ENCODE measurements at regions not wholly inside any gene's neighbourhood (a gene's known extent, or its start where the extent isn't known, plus 50 kb on each side); places are given as distances from the start of the nearest gene placed in this dataset.

DNA sequence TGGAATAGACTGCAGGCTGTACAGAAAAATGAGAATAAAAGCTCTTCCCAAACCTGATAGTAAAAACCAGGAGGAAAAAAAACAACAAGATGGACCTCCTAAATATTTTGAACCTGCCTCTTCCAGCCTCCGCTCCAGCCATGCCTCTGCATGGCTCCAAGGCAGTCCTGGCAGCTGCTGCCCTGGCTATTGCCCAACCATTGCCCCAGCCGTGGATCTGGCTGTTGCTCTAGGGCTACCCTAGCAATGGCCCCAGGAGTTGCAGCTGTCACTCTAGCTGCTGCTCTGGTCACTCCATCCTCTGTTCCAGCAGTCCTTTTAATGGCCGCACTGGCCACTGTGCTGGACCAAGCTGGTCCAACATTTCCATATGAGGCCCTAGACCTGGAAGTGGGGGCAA lies 1756.0 kb downstream of the C4orf33 start:
- ATAC-seq, result no peak
- TF ChIP-seq EP300 (IDR thresholded peaks at IDR 0.05), result no peak
- no peak for TF ChIP-seq POLR2A (IDR thresholded peaks at IDR 0.05)
- TF ChIP-seq, protein P1, sequence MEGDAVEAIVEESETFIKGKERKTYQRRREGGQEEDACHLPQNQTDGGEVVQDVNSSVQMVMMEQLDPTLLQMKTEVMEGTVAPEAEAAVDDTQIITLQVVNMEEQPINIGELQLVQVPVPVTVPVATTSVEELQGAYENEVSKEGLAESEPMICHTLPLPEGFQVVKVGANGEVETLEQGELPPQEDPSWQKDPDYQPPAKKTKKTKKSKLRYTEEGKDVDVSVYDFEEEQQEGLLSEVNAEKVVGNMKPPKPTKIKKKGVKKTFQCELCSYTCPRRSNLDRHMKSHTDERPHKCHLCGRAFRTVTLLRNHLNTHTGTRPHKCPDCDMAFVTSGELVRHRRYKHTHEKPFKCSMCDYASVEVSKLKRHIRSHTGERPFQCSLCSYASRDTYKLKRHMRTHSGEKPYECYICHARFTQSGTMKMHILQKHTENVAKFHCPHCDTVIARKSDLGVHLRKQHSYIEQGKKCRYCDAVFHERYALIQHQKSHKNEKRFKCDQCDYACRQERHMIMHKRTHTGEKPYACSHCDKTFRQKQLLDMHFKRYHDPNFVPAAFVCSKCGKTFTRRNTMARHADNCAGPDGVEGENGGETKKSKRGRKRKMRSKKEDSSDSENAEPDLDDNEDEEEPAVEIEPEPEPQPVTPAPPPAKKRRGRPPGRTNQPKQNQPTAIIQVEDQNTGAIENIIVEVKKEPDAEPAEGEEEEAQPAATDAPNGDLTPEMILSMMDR (IDR thresholded peaks at IDR 0.05), result no peak
- TF ChIP-seq POLR2AphosphoS5 (IDR thresholded peaks at IDR 0.05), result no peak
- Histone ChIP-seq H3K27me3 (no peaks in the 10 kb centered on the region), H3K27ac (no peak overlapping the region), H3K9me3 (no peaks in the 10 kb centered on the region), H3K4me1 (peaks cover 0 to 9% (median 0%) of the 10 kb centered on the region in 3 donors), H3K36me3 (no peaks in the 10 kb centered on the region), H3K4me3 (no peak overlapping the region)
- 80 to 82% methylated on average over 2 to 3 of the region's 3 CpGs for WGBS, 2 donors (ENCODE audit: low coverage in 1 of 2)

DNA sequence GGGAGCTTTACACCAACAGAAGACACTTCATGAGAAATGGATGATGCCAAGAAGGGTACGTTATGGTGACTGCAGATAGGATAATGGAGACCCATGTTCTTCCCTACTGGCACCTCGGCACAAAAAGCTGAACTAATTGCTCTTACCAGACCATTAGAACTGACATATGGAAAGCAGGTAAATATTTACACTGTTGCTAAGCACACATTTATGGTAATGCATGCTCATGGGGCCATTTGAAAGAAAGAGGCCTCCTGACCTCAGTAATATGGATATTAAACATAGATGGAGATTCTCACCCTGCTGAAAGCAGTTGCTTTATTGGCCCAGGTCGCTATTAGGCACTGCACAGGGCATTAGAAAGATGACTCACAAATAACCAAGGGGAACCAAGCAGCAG lies 1759.6 kb downstream of the C4orf33 start:
- TF ChIP-seq EP300 (IDR thresholded peaks at IDR 0.05) (no peak), POLR2A (IDR thresholded peaks at IDR 0.05) (no peak), POLR2AphosphoS5 (IDR thresholded peaks at IDR 0.05) (no peak)
- TF ChIP-seq, protein P1 (IDR thresholded peaks at IDR 0.05), result no peak
- H3K36me3 ChIP-seq, result no peaks in the 10 kb centered on the region
- ATAC-seq, result no peak
- no peaks in the 10 kb centered on the region for H3K27me3 ChIP-seq
- H3K4me1 ChIP-seq, result no peaks in the 10 kb centered on the region
- no peak overlapping the region for H3K4me3 ChIP-seq
- WGBS, 2 donors (ENCODE audit: low coverage in 1 of 2), result 71 to 80% methylated on average over 1 to 3 of the region's 3 CpGs
- no peaks in the 10 kb centered on the region for H3K9me3 ChIP-seq
- H3K27ac ChIP-seq, result no peak overlapping the region

DNA sequence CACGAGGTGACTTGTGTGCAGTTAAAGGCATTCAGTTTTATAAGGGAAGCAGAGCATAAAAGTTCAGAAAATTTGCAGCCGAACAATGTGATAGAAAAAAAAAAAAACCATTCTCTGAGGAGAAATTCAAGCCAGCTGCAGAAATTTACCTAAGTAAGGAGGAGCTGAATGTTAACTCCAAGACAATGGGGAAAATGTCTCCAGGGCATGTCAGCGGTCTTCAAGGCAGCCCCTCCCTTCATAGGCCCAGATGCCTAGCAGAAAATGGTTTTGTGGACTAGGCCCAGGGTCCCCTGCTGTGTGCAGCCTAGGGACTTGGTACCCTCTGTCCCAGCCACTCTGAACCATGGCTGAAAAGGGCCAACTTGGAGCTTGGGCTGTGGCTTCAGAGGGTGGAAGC lies 1764.0 kb downstream of the C4orf33 start:
- WGBS, 2 donors (ENCODE audit: low coverage in 1 of 2), result 79 to 91% methylated on average over 3 of the region's 3 CpGs
- TF ChIP-seq, protein P1 (IDR thresholded peaks at IDR 0.05), result no peak
- TF ChIP-seq POLR2AphosphoS5 (IDR thresholded peaks at IDR 0.05) (no peak), EP300 (IDR thresholded peaks at IDR 0.05) (no peak), POLR2A (IDR thresholded peaks at IDR 0.05) (no peak)
- no peaks in the 10 kb centered on the region for H3K9me3 ChIP-seq
- H3K27ac ChIP-seq, result no peak overlapping the region
- H3K36me3 ChIP-seq, result no peaks in the 10 kb centered on the region
- H3K4me3 ChIP-seq, result no peak overlapping the region
- no peak for ATAC-seq
- no peaks in the 10 kb centered on the region for H3K27me3 ChIP-seq
- no peaks in the 10 kb centered on the region for H3K4me1 ChIP-seq

DNA sequence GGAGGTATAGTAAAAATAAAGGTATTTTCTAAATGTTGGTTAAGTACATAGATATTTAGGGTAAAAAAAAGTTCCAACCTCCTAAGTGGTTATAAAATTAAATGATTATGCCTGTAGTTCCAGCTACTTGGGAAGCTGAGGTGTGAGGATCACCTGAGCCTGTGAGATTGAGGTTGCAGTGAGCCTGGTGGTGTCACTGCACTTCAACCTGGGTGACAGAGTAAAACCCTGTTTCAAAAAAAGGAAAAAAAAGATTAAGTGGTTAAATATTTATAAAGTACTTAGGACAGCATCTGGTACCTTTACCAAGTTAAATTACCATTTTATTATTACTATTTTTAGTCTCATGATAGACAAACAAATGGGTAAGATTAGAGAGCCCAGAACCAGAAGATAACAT lies 1801.0 kb downstream of the C4orf33 start:
- no peak for ATAC-seq
- no peaks in the 10 kb centered on the region for H3K9me3 ChIP-seq
- no peak overlapping the region for H3K27ac ChIP-seq
- no peaks in the 10 kb centered on the region for H3K27me3 ChIP-seq
- H3K4me1 ChIP-seq, result no peaks in the 10 kb centered on the region
- no peak for TF ChIP-seq POLR2AphosphoS5 (IDR thresholded peaks at IDR 0.05)
- H3K36me3 ChIP-seq, result no peaks in the 10 kb centered on the region
- no peak overlapping the region for H3K4me3 ChIP-seq

DNA sequence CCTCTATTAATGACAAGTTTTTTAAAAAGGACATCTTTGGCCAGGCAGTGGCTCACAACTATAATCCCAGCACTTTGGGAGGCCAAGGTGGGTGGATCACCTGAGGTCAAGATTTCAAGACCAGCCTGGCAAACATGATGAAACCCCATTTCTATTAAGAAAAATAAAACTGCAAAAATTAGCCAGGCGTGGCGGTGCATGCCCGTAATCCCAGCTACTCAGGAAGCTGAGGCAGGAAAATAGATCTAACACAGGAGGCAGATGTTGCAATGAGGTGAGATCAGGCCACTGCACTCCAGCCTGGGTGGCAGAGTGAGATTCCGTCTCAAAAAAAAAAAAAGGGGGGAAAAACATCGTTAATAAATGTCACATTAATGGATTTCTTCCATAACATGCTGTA lies 1805.4 kb downstream of the C4orf33 start:
- 55 to 92% methylated on average over 2 to 5 of the region's 5 CpGs for WGBS, 2 donors (ENCODE audit: low coverage in 1 of 2)
- no peak overlapping the region for H3K4me3 ChIP-seq
- H3K27me3 ChIP-seq, result no peaks in the 10 kb centered on the region
- no peak for TF ChIP-seq POLR2A (IDR thresholded peaks at IDR 0.05)
- TF ChIP-seq, protein P1 (IDR thresholded peaks at IDR 0.05), result no peak
- H3K36me3 ChIP-seq, result no peaks in the 10 kb centered on the region
- no peak for ATAC-seq
- H3K27ac ChIP-seq, result no peak overlapping the region
- H3K4me1 ChIP-seq, result no peaks in the 10 kb centered on the region
- no peaks in the 10 kb centered on the region for H3K9me3 ChIP-seq

DNA sequence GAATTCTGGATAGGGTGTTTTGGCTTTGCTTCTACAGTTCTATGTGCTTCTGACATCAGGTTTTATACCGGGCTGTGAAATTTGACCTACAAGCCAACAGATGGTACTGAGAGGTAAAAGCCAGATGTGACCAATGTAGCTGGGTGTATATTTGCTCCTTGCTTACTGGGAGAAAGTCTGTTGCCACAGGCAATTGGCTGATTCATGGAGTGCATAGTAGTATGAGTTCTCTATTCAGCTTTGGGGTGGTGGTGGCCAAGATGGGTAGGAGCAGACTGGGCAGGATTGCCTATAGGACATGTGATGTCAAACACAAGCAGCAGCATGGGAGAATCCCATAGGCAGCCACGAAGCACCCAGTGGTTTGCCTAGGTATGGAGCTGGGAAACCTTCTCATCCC lies 1827.0 kb downstream of the C4orf33 start:
- no peak overlapping the region for H3K4me3 ChIP-seq
- H3K9me3 ChIP-seq, result peaks cover 0 to 25% (median 0%) of the 10 kb centered on the region in 3 donors
- WGBS, 2 donors (ENCODE audit: low coverage in 1 of 2), result 76% methylated on average over 2 of the region's 2 CpGs; no CpG with 5 or more reads in 1 of the 2 donors
- H3K36me3 ChIP-seq, result no peaks in the 10 kb centered on the region
- H3K27ac ChIP-seq, result no peak overlapping the region
- TF ChIP-seq, protein P1 (IDR thresholded peaks at IDR 0.05), result no peak
- TF ChIP-seq EP300 (IDR thresholded peaks at IDR 0.05) (no peak), POLR2A (IDR thresholded peaks at IDR 0.05) (no peak), POLR2AphosphoS5 (IDR thresholded peaks at IDR 0.05) (no peak)
- no peaks in the 10 kb centered on the region for H3K27me3 ChIP-seq
- no peaks in the 10 kb centered on the region for H3K4me1 ChIP-seq
- ATAC-seq, result peak; percentile 19

Measured in gastroesophageal sphincter (tissue), 4 donors.